ENCODE measurements at regions not wholly inside any gene's neighbourhood (a gene's known extent, or its start where the extent isn't known, plus 50 kb on each side); places are given as distances from the start of the nearest gene placed in this dataset.

GRCh38 chr5:106658150-106658549, 1012.6 kb downstream of the EFNA5 start:
- Histone ChIP-seq H3K79me1 (ENCODE audit: insufficient read depth, low read depth, low read length, poor library complexity, severe bottlenecking) (no peaks in the 10 kb centered on the region), H3K23me2 (ENCODE audit: insufficient read length, low read depth, low read length, poor library complexity, severe bottlenecking) (no peaks in the 10 kb centered on the region), H2BK20ac (ENCODE audit: low read depth, low read length, poor library complexity, severe bottlenecking) (no peak overlapping the region), H3K9me3 (ENCODE audit: control insufficient read depth, low read depth, low read length) (no peaks in the 10 kb centered on the region), H3K9ac (ENCODE audit: extremely low read depth, insufficient read length, low read length) (no peak overlapping the region), H4K20me1 (ENCODE audit: control insufficient read depth, insufficient read depth, insufficient read length) (no peaks in the 10 kb centered on the region), H3K18ac (ENCODE audit: insufficient read length, low read depth, low read length) (no peak overlapping the region), H2BK12ac (ENCODE audit: insufficient read length, low read depth, low read length) (no peak overlapping the region), H3K27me3 (ENCODE audit: insufficient read depth, low read length) (no peaks in the 10 kb centered on the region), H2AFZ (ENCODE audit: low read length) (no peak overlapping the region), H3K14ac (ENCODE audit: insufficient read depth, low read length) (no peak overlapping the region), H3K79me2 (ENCODE audit: insufficient read depth, low read length) (no peaks in the 10 kb centered on the region), H4K5ac (ENCODE audit: insufficient read length, low read depth, low read length) (no peak overlapping the region), H3K27ac (ENCODE audit: insufficient read length, low read depth, low read length) (no peak overlapping the region), H2AK5ac (ENCODE audit: insufficient read length, low read length) (no peak overlapping the region), H4K8ac (replicated peaks; ENCODE audit: insufficient read length, low read depth, low read length) (no peak overlapping the region), H3K4me1 (ENCODE audit: insufficient read depth, low read length) (no peaks in the 10 kb centered on the region), H3K56ac (ENCODE audit: insufficient read length, low read depth, low read length) (no peak overlapping the region), H2BK15ac (ENCODE audit: low read depth, low read length) (no peak overlapping the region), H2BK120ac (ENCODE audit: low read depth, low read length, poor library complexity, severe bottlenecking) (no peak overlapping the region), H4K91ac (ENCODE audit: insufficient read length, low read depth, low read length) (no peak overlapping the region), H3K4ac (ENCODE audit: low read depth, low read length) (no peak overlapping the region), H2BK5ac (ENCODE audit: insufficient read length, low read length) (no peak overlapping the region), H3K4me2 (ENCODE audit: insufficient read depth, insufficient read length, low read length) (no peak overlapping the region), H3K23ac (ENCODE audit: insufficient read length, low read depth, low read length) (no peak overlapping the region), H3T11ph (ENCODE audit: low read length) (no peak overlapping the region)
- Mint-ChIP-seq H3K27ac (no peak overlapping the region), H3K9me3 (peaks cover 12 to 15% of the 10 kb centered on the region in 2 experiments; a peak in 4 of 5 replicates), H3K4me3 (no peak overlapping the region), H3K27me3 (ENCODE audit: low read depth) (no peaks in the 10 kb centered on the region), H3K4me1 (no peaks in the 10 kb centered on the region), H3K36me3 (ENCODE audit: insufficient read depth in 1 of 3, low read depth in 3 of 3) (peaks cover 0 to 11% (median 9%) of the 10 kb centered on the region in 3 experiments; a peak in 5 of 7 replicates)
- no peak for DNase-seq
- no peak for TF ChIP-seq CTCF (conservative IDR thresholded peaks at IDR 0.05)
